Heart left ventricle (tissue), 13 donors: ENCODE measurements at regions not wholly inside any gene's neighbourhood (a gene's known extent, or its start where the extent isn't known, plus 50 kb on each side); places are given as distances from the start of the nearest gene placed in this dataset.

Experiments
- POLR2A ChIP-seq, 2 donors: fragments of 450-650 bp; IDR thresholded peaks; one replicate each; pipeline ENCODE4 v1.6.1; 2017; ENCODE audit warnings: antibody characterized with exemption in 2 of 2, mild to moderate bottlenecking in 2 of 2, moderate library complexity in 2 of 2
- TF ChIP-seq, protein P1 (sequence below), 12 donors: fragments of 200-600 bp; sonication (generic) in 4 of 12; IDR thresholded peaks; one replicate each; pipeline versions ENCODE4 v1.5.0 to v1.8.0; 2018 to 2022; ENCODE audit warnings: antibody characterized with exemption in 12 of 12, mild to moderate bottlenecking in 5 of 12
- donor health status: ischemic (EF 13 %, LVEDD 7.1; RV severe dilation, severe dysfunction).
- donor health status: DM: no; HTN: yes; CAD: no.
- donor health status: DM: no; HTN: no; CAD: no.
- donor health status: ischemic (EF 25% LVEDD 6.9; RV normal size, moderate dysfunction).
- donor health status: ischemic (EF 25% LVEDD 5.7; RV mildly dilated, moderate dysfunction).
- donor health status: ischemic (EF 35%, LVEDD 5.7; RV mildly dilated, moderate dysfunction).
- donor health status: nonischemic (EF 11% LVEDD 7.7; RV severe dilation, severe dysfunction).
- donor health status: DM: yes; HTN: yes; CAD: no.
- donor health status: PGD.
- donor health status: ischemic (EF 29% LVEDD 5.4; RV normal size, mild dysfunction).
- donor health status: nonischemic (EF 23%, LVEDD 6.1; RV moderate dilation, normal function).

DNA sequence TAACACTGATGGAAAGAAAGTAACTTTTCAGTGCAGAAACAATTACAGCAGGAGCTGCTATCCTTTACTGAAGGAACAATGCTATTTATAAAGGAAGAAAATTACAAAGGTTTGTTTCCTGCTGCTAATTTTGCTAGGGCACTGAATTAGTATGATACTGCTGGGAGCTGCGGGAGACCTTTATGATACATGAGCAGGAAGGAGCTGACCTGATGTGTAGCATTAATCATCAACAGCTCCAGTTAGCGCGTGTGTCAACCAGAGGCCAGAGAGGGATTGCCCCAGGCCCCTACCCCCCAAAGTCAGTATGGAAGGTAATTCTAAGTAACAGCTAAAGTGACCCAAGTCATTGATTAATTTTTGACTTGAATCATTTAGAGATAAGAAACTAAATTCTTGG lies 728.9 kb downstream of the PCDH18 start:
- TF ChIP-seq POLR2A (IDR thresholded peaks at IDR 0.05) = no peak
- TF ChIP-seq, protein P1, sequence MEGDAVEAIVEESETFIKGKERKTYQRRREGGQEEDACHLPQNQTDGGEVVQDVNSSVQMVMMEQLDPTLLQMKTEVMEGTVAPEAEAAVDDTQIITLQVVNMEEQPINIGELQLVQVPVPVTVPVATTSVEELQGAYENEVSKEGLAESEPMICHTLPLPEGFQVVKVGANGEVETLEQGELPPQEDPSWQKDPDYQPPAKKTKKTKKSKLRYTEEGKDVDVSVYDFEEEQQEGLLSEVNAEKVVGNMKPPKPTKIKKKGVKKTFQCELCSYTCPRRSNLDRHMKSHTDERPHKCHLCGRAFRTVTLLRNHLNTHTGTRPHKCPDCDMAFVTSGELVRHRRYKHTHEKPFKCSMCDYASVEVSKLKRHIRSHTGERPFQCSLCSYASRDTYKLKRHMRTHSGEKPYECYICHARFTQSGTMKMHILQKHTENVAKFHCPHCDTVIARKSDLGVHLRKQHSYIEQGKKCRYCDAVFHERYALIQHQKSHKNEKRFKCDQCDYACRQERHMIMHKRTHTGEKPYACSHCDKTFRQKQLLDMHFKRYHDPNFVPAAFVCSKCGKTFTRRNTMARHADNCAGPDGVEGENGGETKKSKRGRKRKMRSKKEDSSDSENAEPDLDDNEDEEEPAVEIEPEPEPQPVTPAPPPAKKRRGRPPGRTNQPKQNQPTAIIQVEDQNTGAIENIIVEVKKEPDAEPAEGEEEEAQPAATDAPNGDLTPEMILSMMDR (IDR thresholded peaks at IDR 0.05) = no peak
